ENCODE measurements at regions not wholly inside any gene's neighbourhood (a gene's known extent, or its start where the extent isn't known, plus 50 kb on each side); places are given as distances from the start of the nearest gene placed in this dataset.

- TF ChIP-seq EZH2 (IDR thresholded peaks at IDR 0.05; ENCODE audit: borderline replicate concordance, low read depth, low read length, poor library complexity, severe bottlenecking): no peak
- no peak for TF ChIP-seq CTCF (conservative IDR thresholded peaks at IDR 0.05; ENCODE audit: low read depth, low read length)
Measured at GRCh38 chr14:66017927-66018326, 468.2 kb upstream of the CCDC196 start.
